Natural killer cell (primary cell): ENCODE measurements at regions not wholly inside any gene's neighbourhood (a gene's known extent, or its start where the extent isn't known, plus 50 kb on each side); places are given as distances from the start of the nearest gene placed in this dataset.

Source experiments
- ATAC-seq, 3 donors: fragments of 150-1000 bp in 2 of 3; fragments of 200-7000 bp in 1 of 3; cut with Tn5 transposase; 1 replicate in 1 of 3; 2 replicates in 2 of 3; pipeline ENCODE4 v1.10.0; 2021; ENCODE audit warnings: mild to moderate bottlenecking in 2 of 3, moderate library complexity in 2 of 3
- DNase-seq, 2 donors: peaks; one replicate each; pipeline versions ENCODE4 v3.0.0 to v3.0.0-alpha.2; 2013 to 2021; ENCODE audit warnings: mixed read lengths in 1 of 2
- H3K27ac ChIP-seq: one replicate; pipeline ENCODE4 v1.5.1; 2013; ENCODE audit warnings: mild to moderate bottlenecking, low read length
- H3K27me3 ChIP-seq: one replicate; pipeline ENCODE4 v1.6.1; 2013; ENCODE audit warnings: low read length; ENCODE audit not compliant: control insufficient read depth, insufficient read depth
- H3K36me3 ChIP-seq: one replicate; pipeline ENCODE4 v1.6.1; 2013; ENCODE audit warnings: low read length; ENCODE audit not compliant: control insufficient read depth, insufficient read depth
- H3K4me1 ChIP-seq: one replicate; pipeline ENCODE4 v1.6.1; 2013; ENCODE audit warnings: low read length; ENCODE audit not compliant: control insufficient read depth, insufficient read depth
- H3K4me3 ChIP-seq: one replicate; pipeline ENCODE4 v1.5.1; 2013; ENCODE audit warnings: low read length
- H3K9me3 ChIP-seq: one replicate; pipeline ENCODE4 v1.6.1; 2013; ENCODE audit warnings: low read length; ENCODE audit not compliant: control insufficient read depth, insufficient read depth
- H3K27ac Mint-ChIP-seq, 2 donors: one replicate each; pipeline ENCODE4 v1.8.0; 2022; ENCODE audit warnings: mild to moderate bottlenecking in 2 of 2, mixed read lengths in 2 of 2, moderate library complexity in 1 of 2
- H3K27me3 Mint-ChIP-seq, 2 donors: one replicate each; pipeline ENCODE4 v1.8.0; 2022; ENCODE audit warnings: low read depth in 2 of 2, mixed read lengths in 2 of 2
- H3K36me3 Mint-ChIP-seq: one replicate; pipeline ENCODE4 v1.8.0; 2022; ENCODE audit warnings: mixed read lengths
- H3K4me1 Mint-ChIP-seq, 2 donors: one replicate each; pipeline ENCODE4 v1.8.0; 2022; ENCODE audit warnings: mixed read lengths in 2 of 2
- H3K4me3 Mint-ChIP-seq: one replicate; pipeline ENCODE4 v1.8.0; 2022; ENCODE audit warnings: mild to moderate bottlenecking, moderate library complexity, mixed read lengths
- H3K9me3 Mint-ChIP-seq, 2 donors: one replicate each; pipeline ENCODE4 v1.8.0; 2022; ENCODE audit warnings: mixed read lengths in 2 of 2
- WGBS: methylation state at CpG from one replicate; pipeline ENCODE4 v1.1.7; 2013; ENCODE audit warnings: missing lambda C conversion rate; ENCODE audit not compliant: insufficient coverage; 5-methylcytosine and 5-hydroxymethylcytosine counted together
- intact Hi-C: fragments of 100-400 bp; cut with micrococcal nuclease; formaldehyde crosslinking; loops from one replicate; pipeline ENCODE4 v1.14.2; 2022
- TF ChIP-seq, protein P1 (sequence below): fragments of 200-600 bp; IDR thresholded peaks from one replicate; pipeline ENCODE4 v1.8.0; 2022; ENCODE audit warnings: antibody characterized with exemption

DNA sequence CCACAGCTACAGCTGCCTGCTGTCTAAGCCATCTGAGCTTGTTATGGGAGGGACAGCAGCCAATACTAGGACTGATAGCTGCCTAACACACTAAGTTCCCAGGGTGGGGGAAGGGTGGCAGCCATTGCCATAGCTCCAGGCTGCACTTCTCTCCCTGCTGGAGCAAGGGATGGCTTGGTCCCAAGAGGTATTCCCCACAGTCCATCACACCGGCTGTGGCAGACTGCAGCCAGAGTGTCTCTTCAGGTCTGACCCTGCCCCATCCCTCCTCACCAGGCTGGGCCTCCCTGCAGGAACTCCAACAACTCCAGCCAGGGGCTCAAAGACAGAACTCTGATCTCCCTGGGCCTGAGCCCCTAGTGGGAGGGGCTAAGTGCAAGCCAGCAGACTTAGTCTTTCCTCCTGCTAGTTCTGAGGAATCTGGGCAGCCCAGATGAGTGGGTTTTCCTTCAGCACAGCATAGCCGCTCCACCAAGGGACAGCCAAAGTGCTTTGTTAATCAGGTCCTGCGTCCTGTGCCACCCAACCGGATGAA is 632.1 kb downstream of the SOCS6 start:
- 98% methylated on average over 4 of the region's 4 CpGs for WGBS
- intact Hi-C loops: no loop called here
- H3K27me3 Mint-ChIP-seq: no peaks in the 10 kb centered on the region

DNA sequence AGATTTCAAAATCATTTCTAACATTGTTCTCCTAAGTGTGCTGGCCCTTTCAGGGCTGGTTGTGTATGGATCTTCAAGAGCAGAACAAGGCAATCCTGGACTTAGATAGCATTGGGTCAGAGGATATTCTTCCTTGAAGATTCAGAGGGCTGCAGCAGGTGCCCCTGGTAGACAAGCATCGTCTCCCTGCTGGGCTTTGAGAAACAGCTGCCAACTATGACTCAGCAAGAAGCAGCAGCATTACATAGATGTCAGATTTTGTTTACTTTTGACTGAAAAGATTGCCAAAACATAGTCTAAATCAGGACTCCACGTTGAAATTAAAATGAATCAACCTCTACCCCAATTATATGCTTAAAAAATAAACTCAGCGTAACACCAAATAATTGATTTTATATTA is 618.8 kb downstream of the SOCS6 start:
- H3K4me1 Mint-ChIP-seq: no peaks in the 10 kb centered on the region
- intact Hi-C loops: no loop called here
- Histone ChIP-seq H3K36me3 (no peaks in the 10 kb centered on the region), H3K4me1 (no peaks in the 10 kb centered on the region), H3K27me3 (no peaks in the 10 kb centered on the region), H3K9me3 (peaks cover 4% of the 10 kb centered on the region), H3K27ac (no peak overlapping the region), H3K4me3 (no peak overlapping the region)
- no peaks in the 10 kb centered on the region for H3K36me3 Mint-ChIP-seq
- H3K27me3 Mint-ChIP-seq: no peaks in the 10 kb centered on the region
- ATAC-seq (no peak), DNase-seq (no peak)
- H3K4me3 Mint-ChIP-seq: no peak overlapping the region
- WGBS: 8% methylated on average over 1 of the region's 3 CpGs
- H3K9me3 Mint-ChIP-seq: peaks cover 0 to 11% of the 10 kb centered on the region in 2 donors
- H3K27ac Mint-ChIP-seq: no peak overlapping the region
- TF ChIP-seq, protein P1, sequence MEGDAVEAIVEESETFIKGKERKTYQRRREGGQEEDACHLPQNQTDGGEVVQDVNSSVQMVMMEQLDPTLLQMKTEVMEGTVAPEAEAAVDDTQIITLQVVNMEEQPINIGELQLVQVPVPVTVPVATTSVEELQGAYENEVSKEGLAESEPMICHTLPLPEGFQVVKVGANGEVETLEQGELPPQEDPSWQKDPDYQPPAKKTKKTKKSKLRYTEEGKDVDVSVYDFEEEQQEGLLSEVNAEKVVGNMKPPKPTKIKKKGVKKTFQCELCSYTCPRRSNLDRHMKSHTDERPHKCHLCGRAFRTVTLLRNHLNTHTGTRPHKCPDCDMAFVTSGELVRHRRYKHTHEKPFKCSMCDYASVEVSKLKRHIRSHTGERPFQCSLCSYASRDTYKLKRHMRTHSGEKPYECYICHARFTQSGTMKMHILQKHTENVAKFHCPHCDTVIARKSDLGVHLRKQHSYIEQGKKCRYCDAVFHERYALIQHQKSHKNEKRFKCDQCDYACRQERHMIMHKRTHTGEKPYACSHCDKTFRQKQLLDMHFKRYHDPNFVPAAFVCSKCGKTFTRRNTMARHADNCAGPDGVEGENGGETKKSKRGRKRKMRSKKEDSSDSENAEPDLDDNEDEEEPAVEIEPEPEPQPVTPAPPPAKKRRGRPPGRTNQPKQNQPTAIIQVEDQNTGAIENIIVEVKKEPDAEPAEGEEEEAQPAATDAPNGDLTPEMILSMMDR: no peak

More for the DNA sequence above, 632.1 kb downstream of the SOCS6 start:
- Mint-ChIP-seq H3K36me3 (no peaks in the 10 kb centered on the region), H3K9me3 (peaks cover 3 to 6% of the 10 kb centered on the region in 2 donors), H3K4me3 (no peak overlapping the region), H3K4me1 (no peaks in the 10 kb centered on the region), H3K27ac (no peak overlapping the region)
- Histone ChIP-seq H3K36me3 (no peaks in the 10 kb centered on the region), H3K9me3 (peaks cover 15% of the 10 kb centered on the region), H3K4me1 (no peaks in the 10 kb centered on the region), H3K4me3 (no peak overlapping the region), H3K27me3 (no peaks in the 10 kb centered on the region), H3K27ac (no peak overlapping the region)
- TF ChIP-seq, protein P1: no peak
- ATAC-seq (no peak), DNase-seq (no peak)

DNA sequence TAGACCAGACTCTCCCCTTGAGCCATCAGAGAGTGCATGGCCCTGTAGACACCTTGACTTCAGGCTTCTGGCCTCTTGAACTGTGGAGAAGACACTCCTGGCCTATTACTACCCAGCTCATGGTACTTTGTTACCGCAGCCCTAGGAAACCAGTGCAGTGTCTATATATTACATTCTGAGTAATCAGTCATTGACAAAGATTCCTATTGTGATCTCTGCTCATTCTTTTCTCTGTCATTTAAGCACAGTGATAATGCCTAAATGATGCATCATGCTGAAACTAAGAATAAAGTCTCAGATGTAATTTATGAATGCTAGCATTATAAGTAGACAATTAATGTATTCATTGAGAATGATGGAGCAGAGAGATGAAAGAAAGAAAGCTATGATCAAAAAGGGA is 603.5 kb downstream of the SOCS6 start:
- H3K9me3 Mint-ChIP-seq: no peaks in the 10 kb centered on the region
- no peaks in the 10 kb centered on the region for H3K27me3 ChIP-seq
- ATAC-seq (no peak), DNase-seq (no peak)
- no peak overlapping the region for H3K27ac Mint-ChIP-seq
- H3K4me3 ChIP-seq: no peak overlapping the region
- H3K36me3 ChIP-seq: no peaks in the 10 kb centered on the region
- H3K27ac ChIP-seq: no peak overlapping the region
- H3K4me3 Mint-ChIP-seq: no peak overlapping the region
- WGBS: 89% methylated on average over 1 of the region's 1 CpG
- intact Hi-C loops: no loop called here
- TF ChIP-seq, protein P1: no peak
- H3K4me1 ChIP-seq: no peaks in the 10 kb centered on the region
- H3K9me3 ChIP-seq: no peaks in the 10 kb centered on the region
- no peaks in the 10 kb centered on the region for H3K4me1 Mint-ChIP-seq
- no peaks in the 10 kb centered on the region for H3K36me3 Mint-ChIP-seq
- no peaks in the 10 kb centered on the region for H3K27me3 Mint-ChIP-seq

DNA sequence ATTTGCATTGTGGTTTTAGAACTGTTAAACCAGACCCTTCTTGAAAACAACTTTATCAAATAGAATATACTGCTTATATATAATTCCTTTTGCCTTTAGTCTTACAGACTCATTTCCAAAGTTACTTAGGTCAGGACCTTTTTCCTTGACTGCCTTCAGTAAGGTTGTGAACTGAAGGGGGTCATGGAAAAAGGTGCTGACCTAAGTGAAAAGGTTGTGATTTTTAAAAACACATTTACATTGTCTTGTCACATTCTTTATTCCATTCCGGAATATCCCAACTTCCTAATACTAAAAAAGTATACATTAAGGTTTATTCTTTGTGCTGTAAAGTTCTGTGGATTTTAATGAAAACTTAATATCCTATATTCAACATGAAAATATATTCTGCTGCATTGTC is 581.4 kb downstream of the SOCS6 start:
- Histone ChIP-seq H3K4me1 (no peaks in the 10 kb centered on the region), H3K36me3 (no peaks in the 10 kb centered on the region), H3K27ac (no peak overlapping the region), H3K4me3 (no peak overlapping the region), H3K9me3 (no peaks in the 10 kb centered on the region), H3K27me3 (no peaks in the 10 kb centered on the region)
- Mint-ChIP-seq H3K27me3 (no peaks in the 10 kb centered on the region), H3K4me3 (no peak overlapping the region), H3K4me1 (no peaks in the 10 kb centered on the region), H3K36me3 (no peaks in the 10 kb centered on the region), H3K27ac (no peak overlapping the region), H3K9me3 (peaks cover 5 to 11% of the 10 kb centered on the region in 2 donors)
- ATAC-seq (no peak), DNase-seq (no peak)
- intact Hi-C loops: no loop called here
- TF ChIP-seq, protein P1: no peak
- WGBS: no CpG with 5 or more reads among the region's 1 CpG
